ENCODE measurements at regions not wholly inside any gene's neighbourhood (a gene's known extent, or its start where the extent isn't known, plus 50 kb on each side); places are given as distances from the start of the nearest gene placed in this dataset.

DNA sequence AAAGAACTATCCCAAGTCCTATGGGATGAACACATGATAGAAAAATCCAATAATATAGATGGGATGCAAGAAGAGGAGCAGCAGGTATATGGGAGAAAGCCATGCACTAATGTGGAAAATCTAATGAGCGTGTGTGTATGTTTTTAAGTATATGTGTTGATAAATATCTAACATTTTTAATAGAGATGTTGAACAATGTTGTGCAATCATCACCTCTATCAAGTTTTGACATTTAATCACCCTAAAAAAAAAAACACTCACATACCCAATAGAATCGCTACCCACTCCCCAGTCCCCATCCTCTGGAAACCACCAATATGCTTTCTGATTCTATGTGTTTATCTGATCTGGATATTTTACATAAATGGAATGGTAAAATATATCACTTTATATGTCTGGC, 983.7 kb downstream of the SUCLG1 start:
- no peaks in the 10 kb centered on the region for H3K9me3 ChIP-seq (ENCODE audit: insufficient read depth, low read depth, low read length)
- no peaks in the 10 kb centered on the region for H3F3A ChIP-seq (ENCODE audit: low read depth)
- no peak overlapping the region for H3K4me2 ChIP-seq (ENCODE audit: low read depth, low read length, poor library complexity, severe bottlenecking)
- no peaks in the 10 kb centered on the region for H4K20me1 ChIP-seq (ENCODE audit: insufficient read depth, low read length, poor library complexity, severe bottlenecking)
- no peaks in the 10 kb centered on the region for H3K27me3 ChIP-seq (ENCODE audit: insufficient read depth, low read length, poor library complexity, severe bottlenecking)
- H3K9me2 ChIP-seq (replicated peaks; ENCODE audit: low read depth, low read length), result no peaks in the 10 kb centered on the region
- no peaks in the 10 kb centered on the region for H3K79me2 ChIP-seq (ENCODE audit: insufficient read depth, low read length)
- H3K9ac ChIP-seq (ENCODE audit: low read depth, low read length, poor library complexity, severe bottlenecking), result no peak overlapping the region
- H2AFZ ChIP-seq (ENCODE audit: low read length), result no peak overlapping the region
- H3K36me3 ChIP-seq (ENCODE audit: insufficient read depth, low read length), result no peaks in the 10 kb centered on the region
- TF ChIP-seq, protein P1, sequence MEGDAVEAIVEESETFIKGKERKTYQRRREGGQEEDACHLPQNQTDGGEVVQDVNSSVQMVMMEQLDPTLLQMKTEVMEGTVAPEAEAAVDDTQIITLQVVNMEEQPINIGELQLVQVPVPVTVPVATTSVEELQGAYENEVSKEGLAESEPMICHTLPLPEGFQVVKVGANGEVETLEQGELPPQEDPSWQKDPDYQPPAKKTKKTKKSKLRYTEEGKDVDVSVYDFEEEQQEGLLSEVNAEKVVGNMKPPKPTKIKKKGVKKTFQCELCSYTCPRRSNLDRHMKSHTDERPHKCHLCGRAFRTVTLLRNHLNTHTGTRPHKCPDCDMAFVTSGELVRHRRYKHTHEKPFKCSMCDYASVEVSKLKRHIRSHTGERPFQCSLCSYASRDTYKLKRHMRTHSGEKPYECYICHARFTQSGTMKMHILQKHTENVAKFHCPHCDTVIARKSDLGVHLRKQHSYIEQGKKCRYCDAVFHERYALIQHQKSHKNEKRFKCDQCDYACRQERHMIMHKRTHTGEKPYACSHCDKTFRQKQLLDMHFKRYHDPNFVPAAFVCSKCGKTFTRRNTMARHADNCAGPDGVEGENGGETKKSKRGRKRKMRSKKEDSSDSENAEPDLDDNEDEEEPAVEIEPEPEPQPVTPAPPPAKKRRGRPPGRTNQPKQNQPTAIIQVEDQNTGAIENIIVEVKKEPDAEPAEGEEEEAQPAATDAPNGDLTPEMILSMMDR (conservative IDR thresholded peaks at IDR 0.05; ENCODE audit: low read length), result no peak
- TF ChIP-seq EZH2phosphoT487 (IDR thresholded peaks at IDR 0.05; ENCODE audit: borderline replicate concordance), result no peak
- H3K4me3 ChIP-seq (ENCODE audit: low read length, poor library complexity, severe bottlenecking), result no peak overlapping the region
- no peaks in the 10 kb centered on the region for H3K4me1 ChIP-seq (ENCODE audit: insufficient read depth, low read length, poor library complexity, severe bottlenecking)

DNA sequence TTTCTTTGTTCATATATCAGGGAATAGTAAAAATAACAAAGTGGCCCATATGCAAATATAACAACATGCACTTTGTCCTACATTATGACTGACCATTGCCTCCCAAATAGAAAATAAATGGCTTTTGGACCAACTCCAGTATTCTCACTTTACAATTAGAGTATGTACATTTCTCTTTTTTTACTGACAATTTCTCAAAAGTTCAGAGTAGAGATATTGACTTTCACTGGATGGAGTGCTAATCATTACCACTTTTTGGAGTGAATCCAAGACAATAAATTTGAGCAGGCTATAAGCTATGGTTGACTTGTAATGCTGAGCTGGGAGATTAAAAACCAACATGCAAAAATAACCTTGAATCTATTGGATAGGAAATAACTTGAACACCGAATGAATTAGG, 987.4 kb downstream of the SUCLG1 start:
- no peaks in the 10 kb centered on the region for H3K9me2 ChIP-seq (replicated peaks; ENCODE audit: low read depth, low read length)
- no peaks in the 10 kb centered on the region for H3F3A ChIP-seq (ENCODE audit: low read depth)
- no peaks in the 10 kb centered on the region for H4K20me1 ChIP-seq (ENCODE audit: insufficient read depth, low read length, poor library complexity, severe bottlenecking)
- H2AFZ ChIP-seq (ENCODE audit: low read length), result no peak overlapping the region
- H3K4me3 ChIP-seq (ENCODE audit: low read length, poor library complexity, severe bottlenecking), result no peak overlapping the region
- no peak overlapping the region for H3K9ac ChIP-seq (ENCODE audit: low read depth, low read length, poor library complexity, severe bottlenecking)
- no peak overlapping the region for H3K4me2 ChIP-seq (ENCODE audit: low read depth, low read length, poor library complexity, severe bottlenecking)
- TF ChIP-seq EZH2phosphoT487 (IDR thresholded peaks at IDR 0.05; ENCODE audit: borderline replicate concordance), result no peak
- H3K27me3 ChIP-seq (ENCODE audit: insufficient read depth, low read length, poor library complexity, severe bottlenecking), result no peaks in the 10 kb centered on the region
- H3K9me3 ChIP-seq (ENCODE audit: insufficient read depth, low read depth, low read length), result no peaks in the 10 kb centered on the region
- no peaks in the 10 kb centered on the region for H3K4me1 ChIP-seq (ENCODE audit: insufficient read depth, low read length, poor library complexity, severe bottlenecking)
- no peaks in the 10 kb centered on the region for H3K79me2 ChIP-seq (ENCODE audit: insufficient read depth, low read length)
- H3K36me3 ChIP-seq (ENCODE audit: insufficient read depth, low read length), result no peaks in the 10 kb centered on the region

DNA sequence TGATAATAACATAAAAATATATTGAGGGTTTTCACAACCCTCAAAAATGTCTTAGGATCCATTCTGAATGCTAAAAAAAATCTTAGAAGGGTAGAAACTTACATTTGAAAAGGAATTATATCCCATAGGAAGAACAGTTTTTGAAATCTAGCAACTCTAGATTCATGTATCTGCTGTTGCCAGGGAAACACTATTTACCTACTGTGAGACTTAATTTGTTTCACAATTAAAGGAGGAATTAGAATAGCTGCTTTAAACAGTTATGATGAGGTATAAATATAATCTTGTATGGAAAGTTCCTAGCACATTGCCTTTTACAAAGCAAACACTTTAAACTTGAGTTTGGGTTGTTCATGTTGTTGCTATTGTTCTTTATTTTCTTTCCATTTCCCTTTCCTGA, 988.2 kb downstream of the SUCLG1 start:
- Histone ChIP-seq H3K9me2 (replicated peaks; ENCODE audit: low read depth, low read length) (no peaks in the 10 kb centered on the region), H3K27me3 (ENCODE audit: insufficient read depth, low read length, poor library complexity, severe bottlenecking) (no peaks in the 10 kb centered on the region), H4K20me1 (ENCODE audit: insufficient read depth, low read length, poor library complexity, severe bottlenecking) (no peaks in the 10 kb centered on the region), H3K9ac (ENCODE audit: low read depth, low read length, poor library complexity, severe bottlenecking) (no peak overlapping the region), H2AFZ (ENCODE audit: low read length) (no peak overlapping the region), H3F3A (ENCODE audit: low read depth) (no peaks in the 10 kb centered on the region), H3K4me3 (ENCODE audit: low read length, poor library complexity, severe bottlenecking) (no peak overlapping the region), H3K4me1 (ENCODE audit: insufficient read depth, low read length, poor library complexity, severe bottlenecking) (no peaks in the 10 kb centered on the region), H3K36me3 (ENCODE audit: insufficient read depth, low read length) (no peaks in the 10 kb centered on the region), H3K9me3 (ENCODE audit: insufficient read depth, low read depth, low read length) (no peaks in the 10 kb centered on the region), H3K4me2 (ENCODE audit: low read depth, low read length, poor library complexity, severe bottlenecking) (no peak overlapping the region), H3K79me2 (ENCODE audit: insufficient read depth, low read length) (no peaks in the 10 kb centered on the region)
- TF ChIP-seq, protein P1 (conservative IDR thresholded peaks at IDR 0.05; ENCODE audit: low read length), result no peak
- no peak for TF ChIP-seq EZH2phosphoT487 (IDR thresholded peaks at IDR 0.05; ENCODE audit: borderline replicate concordance)

DNA sequence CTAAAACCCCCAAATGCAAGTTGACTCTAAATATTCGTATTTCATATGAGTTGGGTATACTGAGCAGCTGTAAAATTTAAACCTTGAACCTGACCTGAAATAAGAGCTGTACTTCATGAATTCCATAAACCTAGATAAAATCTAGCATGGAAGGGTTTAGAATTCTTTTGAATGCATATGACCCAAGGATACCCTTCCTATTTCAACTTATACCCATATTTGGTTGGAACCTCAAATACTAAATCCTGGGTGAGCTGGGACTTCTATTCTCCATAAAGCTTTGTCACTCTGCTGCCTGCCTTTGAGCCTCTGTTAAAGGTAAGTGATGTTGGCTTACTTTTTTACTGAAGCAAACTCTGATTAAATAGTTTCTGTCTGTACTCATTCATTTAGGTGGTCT, 994.6 kb downstream of the SUCLG1 start:
- no peak overlapping the region for H3K4me2 ChIP-seq (ENCODE audit: low read depth, low read length, poor library complexity, severe bottlenecking)

More for the DNA sequence above, 994.6 kb downstream of the SUCLG1 start:
- Histone ChIP-seq H2AFZ (ENCODE audit: low read length) (no peak overlapping the region), H3K9me2 (replicated peaks; ENCODE audit: low read depth, low read length) (no peaks in the 10 kb centered on the region), H3K79me2 (ENCODE audit: insufficient read depth, low read length) (no peaks in the 10 kb centered on the region), H3F3A (ENCODE audit: low read depth) (no peaks in the 10 kb centered on the region), H3K36me3 (ENCODE audit: insufficient read depth, low read length) (no peaks in the 10 kb centered on the region), H3K4me1 (ENCODE audit: insufficient read depth, low read length, poor library complexity, severe bottlenecking) (no peaks in the 10 kb centered on the region), H3K9ac (ENCODE audit: low read depth, low read length, poor library complexity, severe bottlenecking) (no peak overlapping the region), H4K20me1 (ENCODE audit: insufficient read depth, low read length, poor library complexity, severe bottlenecking) (no peaks in the 10 kb centered on the region), H3K9me3 (ENCODE audit: insufficient read depth, low read depth, low read length) (no peaks in the 10 kb centered on the region), H3K4me3 (ENCODE audit: low read length, poor library complexity, severe bottlenecking) (no peak overlapping the region), H3K27me3 (ENCODE audit: insufficient read depth, low read length, poor library complexity, severe bottlenecking) (no peaks in the 10 kb centered on the region)
- no peak for TF ChIP-seq EZH2phosphoT487 (IDR thresholded peaks at IDR 0.05; ENCODE audit: borderline replicate concordance)
- TF ChIP-seq, protein P1 (conservative IDR thresholded peaks at IDR 0.05; ENCODE audit: low read length), result no peak

Measured in Loucy (cell line).